ENCODE measurements at regions not wholly inside any gene's neighbourhood (a gene's known extent, or its start where the extent isn't known, plus 50 kb on each side); places are given as distances from the start of the nearest gene placed in this dataset.

- no peaks in the 10 kb centered on the region for H3K9me3 ChIP-seq
- intact Hi-C loops (cut with DNase I): no loop called here
- no peak for TF ChIP-seq CTCF (IDR thresholded peaks at IDR 0.05)
- no peak overlapping the region for H3K27ac ChIP-seq
- no peaks in the 10 kb centered on the region for H3K4me1 ChIP-seq
- H3K4me3 ChIP-seq: no peak overlapping the region
- no peak for DNase-seq
- ATAC-seq: no peak
- H3K27me3 ChIP-seq: no peaks in the 10 kb centered on the region
- no peaks in the 10 kb centered on the region for H3K36me3 ChIP-seq
Measured at GRCh38 chr10:10587744-10588393, 429.8 kb upstream of the CELF2 start.

GRCh38 chr10:10589540-10590303, 427.9 kb upstream of the CELF2 start:
- Histone ChIP-seq H3K27ac (no peak overlapping the region), H3K4me3 (no peak overlapping the region), H3K9me3 (no peaks in the 10 kb centered on the region), H3K4me1 (no peaks in the 10 kb centered on the region), H3K36me3 (no peaks in the 10 kb centered on the region), H3K27me3 (no peaks in the 10 kb centered on the region)
- no peak for TF ChIP-seq CTCF (IDR thresholded peaks at IDR 0.05)
- intact Hi-C loops (cut with DNase I): no loop called here
- ATAC-seq: no peak
- DNase-seq: peak in 1 of 4 donors; percentile 46

DNA sequence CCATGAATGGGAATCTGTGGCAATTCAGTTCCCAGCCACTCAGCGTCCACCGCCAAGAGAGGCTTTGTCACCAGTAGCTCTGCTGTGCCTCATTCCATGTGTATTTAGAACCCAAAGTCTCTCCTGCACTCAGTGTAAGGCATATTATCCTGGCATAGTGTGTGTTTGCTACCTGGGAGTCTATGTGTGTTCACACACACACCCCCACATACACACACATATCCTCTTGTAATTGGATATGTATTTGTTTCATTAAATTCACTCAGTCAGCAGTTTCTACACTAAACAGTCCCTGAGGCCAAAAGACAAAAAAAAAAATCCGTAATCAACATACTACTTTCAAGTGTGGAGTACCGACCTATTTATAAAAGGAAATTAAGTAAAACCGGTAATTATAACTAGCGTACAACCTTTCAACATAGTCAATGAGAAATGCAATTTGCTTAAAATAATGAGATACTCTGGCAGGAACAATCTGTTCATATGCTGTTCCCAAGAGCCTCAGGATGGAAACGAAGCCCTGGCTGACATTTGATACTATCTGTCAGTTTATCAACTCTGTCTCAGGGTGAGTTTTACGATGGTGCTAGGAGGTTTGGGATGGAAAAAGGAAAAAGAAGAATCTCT, 425.8 kb upstream of the CELF2 start:
- H3K27ac ChIP-seq: no peak overlapping the region
- no peaks in the 10 kb centered on the region for H3K36me3 ChIP-seq
- intact Hi-C loops (cut with DNase I): no loop called here
- no peak for TF ChIP-seq CTCF (IDR thresholded peaks at IDR 0.05)
- DNase-seq (peak in 1 of 4 donors; percentile 32), ATAC-seq (no peak)
- no peak overlapping the region for H3K4me3 ChIP-seq
- no peaks in the 10 kb centered on the region for H3K4me1 ChIP-seq
- H3K27me3 ChIP-seq: no peaks in the 10 kb centered on the region
- H3K9me3 ChIP-seq: no peaks in the 10 kb centered on the region

DNA sequence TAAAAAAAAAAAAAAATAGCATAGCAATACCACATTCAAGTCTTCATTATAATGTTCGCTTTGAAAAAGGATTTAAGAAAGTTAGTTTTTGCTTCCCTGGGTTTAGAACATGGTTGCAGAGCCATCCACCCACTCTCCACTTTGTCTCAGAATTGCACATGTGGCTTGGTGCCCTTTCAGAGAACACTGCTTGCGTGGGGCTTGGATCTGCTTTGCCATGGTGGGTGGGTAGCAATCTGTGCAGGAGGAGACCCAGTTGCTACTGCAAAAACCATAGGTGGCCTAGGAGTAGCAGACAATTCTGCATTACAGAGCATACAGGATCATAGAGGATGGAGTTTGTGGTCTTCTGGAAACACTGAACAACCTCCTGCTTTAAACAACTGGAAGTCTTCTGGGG, 421.4 kb upstream of the CELF2 start:
- no peaks in the 10 kb centered on the region for H3K9me3 ChIP-seq
- no peaks in the 10 kb centered on the region for H3K4me1 ChIP-seq
- no peak for DNase-seq
- no peaks in the 10 kb centered on the region for H3K36me3 ChIP-seq
- no peak for TF ChIP-seq CTCF (IDR thresholded peaks at IDR 0.05)
- ATAC-seq: no peak
- H3K27ac ChIP-seq: no peak overlapping the region
- H3K4me3 ChIP-seq: no peak overlapping the region
- intact Hi-C loops (cut with DNase I): no loop called here
- no peaks in the 10 kb centered on the region for H3K27me3 ChIP-seq

GRCh38 chr10:10598297-10598696, 419.4 kb upstream of the CELF2 start:
- no peak for DNase-seq

More at GRCh38 chr10:10598297-10598696, 419.4 kb upstream of the CELF2 start:
- no peak overlapping the region for H3K27ac ChIP-seq
- no peaks in the 10 kb centered on the region for H3K9me3 ChIP-seq
- no peaks in the 10 kb centered on the region for H3K4me1 ChIP-seq
- H3K27me3 ChIP-seq: no peaks in the 10 kb centered on the region
- no peak for TF ChIP-seq CTCF (IDR thresholded peaks at IDR 0.05)
- no peak overlapping the region for H3K4me3 ChIP-seq
- ATAC-seq: no peak
- intact Hi-C loops (cut with DNase I): no loop called here
- no peaks in the 10 kb centered on the region for H3K36me3 ChIP-seq
